HCT116 (cell line): ENCODE measurements at regions not wholly inside any gene's neighbourhood (a gene's known extent, or its start where the extent isn't known, plus 50 kb on each side); places are given as distances from the start of the nearest gene placed in this dataset.

ENCODE experiments used
- ATAC-seq: fragments of 200-7000 bp; cut with Tn5 transposase; 2 replicates; pipeline ENCODE4 v1.9.1; 2020; ENCODE audit warnings: mild to moderate bottlenecking, moderate library complexity
- BruUV-seq: library from RNA; stranded (reverse); fragments of 400-500 nt; replicated peaks from 2 replicates; lab custom pipeline; 2021; lab: Mats Ljungman, UMichigan
- CTCF ChIA-PET: fragments of 300-600 bp; sonication (Branson Sonifier 250); formaldehyde crosslinking; loops from one replicate; lab custom pipeline; 2021; ENCODE audit warnings: antibody characterized with exemption; lab: Charles Lee
- POLR2A ChIA-PET: fragments of 300-600, 350-600 bp; sonication (Branson Sonifier 250); formaldehyde crosslinking; loops from one replicate; lab custom pipeline; 2021; ENCODE audit warnings: antibody characterized with exemption; lab: Charles Lee
- RAD21 ChIA-PET, 2 experiments: fragments of 300-600 bp; sonication (Branson Sonifier 250); formaldehyde crosslinking; loops; one replicate each; lab custom pipeline; 2023; ENCODE audit warnings: low total read pairs in 2 of 2; ENCODE audit not compliant: uncharacterized antibody in 2 of 2, unreplicated experiment in 2 of 2, low non-redundant PET in 1 of 2; lab: Charles Lee
- DNase-seq: peaks from one replicate; pipeline ENCODE4 v3.0.0-alpha.2; 2010; ENCODE audit warnings: low read depth, low spot score
- H2AFZ ChIP-seq: fragments of 200-600 bp; shearing (Covaris generic), sonication (generic); 2 replicates; pipeline ENCODE4 v1.6.1; 2017; ENCODE audit warnings: low read depth, mixed run types, mixed read lengths, antibody characterized with exemption, low read length; ENCODE audit not compliant: poor library complexity, severe bottlenecking
- H3K27ac ChIP-seq: 2 replicates; pipeline ENCODE4 v1.5.1; 2012; ENCODE audit warnings: low read depth, low read length
- H3K27me3 ChIP-seq: fragments of 200-600 bp; sonication (generic); 2 replicates; pipeline ENCODE4 v1.6.1; 2016; ENCODE audit warnings: mixed run types, low read length, mixed read lengths; ENCODE audit not compliant: insufficient read depth
- H3K36me3 ChIP-seq, 2 experiments: fragments of 200-500 bp in 1 of 2; fragments of 200-600 bp in 1 of 2; sonication (Bioruptor generic) in 1 of 2; sonication (generic) in 1 of 2; 2 replicates each; pipeline versions ENCODE4 v1.5.1 to v1.6.1; 2014 to 2016; ENCODE audit warnings: low read length in 2 of 2, inconsistent platforms in 1 of 2, mixed read lengths in 1 of 2, mixed run types in 1 of 2; ENCODE audit not compliant: insufficient read depth in 2 of 2, control insufficient read depth in 1 of 2
- H3K4me1 ChIP-seq, 2 experiments: fragments of 200-600 bp in 1 of 2; sonication (generic) in 1 of 2; 2 replicates each; pipeline versions ENCODE4 v1.5.1 to v1.6.1; 2012 to 2017; ENCODE audit warnings: low read length in 2 of 2, inconsistent platforms in 1 of 2, mild to moderate bottlenecking in 1 of 2, mixed read lengths in 1 of 2, mixed run types in 1 of 2, moderate library complexity in 1 of 2; ENCODE audit not compliant: insufficient read depth in 2 of 2, control insufficient read depth in 1 of 2
- H3K4me2 ChIP-seq: fragments of 200-600 bp; sonication (generic); 2 replicates; pipeline ENCODE4 v1.6.1; 2017; ENCODE audit warnings: mixed run types, low read length, mixed read lengths
- H3K4me3 ChIP-seq, 2 experiments: fragments of 200-600 bp in 1 of 2; sonication (generic) in 1 of 2; replicated peaks in 1 of 2; 2 replicates each; pipeline ENCODE4 v1.5.1; 2011 to 2016; ENCODE audit warnings: low read length in 2 of 2, control low read depth in 1 of 2, low read depth in 1 of 2, mild to moderate bottlenecking in 1 of 2, mixed read lengths in 1 of 2, mixed run types in 1 of 2
- H3K79me2 ChIP-seq: fragments of 200-600 bp; sonication (generic); 2 replicates; pipeline ENCODE4 v1.6.1; 2017; ENCODE audit warnings: mild to moderate bottlenecking, mixed run types, low read length, moderate library complexity, mixed read lengths; ENCODE audit not compliant: insufficient read depth
- H3K9ac ChIP-seq: fragments of 200-600 bp; sonication (generic); 2 replicates; pipeline ENCODE4 v1.6.1; 2016; ENCODE audit warnings: low read length, mixed read lengths
- H3K9me2 ChIP-seq: fragments of 200-600 bp; sonication (generic), shearing (Covaris generic); 2 replicates; pipeline ENCODE4 v1.6.1; 2017; ENCODE audit warnings: mixed run types, mild to moderate bottlenecking, moderate library complexity; ENCODE audit not compliant: insufficient read depth
- H3K9me3 ChIP-seq, 2 experiments: fragments of 200-500 bp in 1 of 2; fragments of 200-600 bp in 1 of 2; sonication (Bioruptor generic) in 1 of 2; sonication (generic) in 1 of 2; 2 replicates each; pipeline ENCODE4 v1.6.1; 2014 to 2017; ENCODE audit warnings: low read length in 2 of 2, mixed read lengths in 2 of 2, inconsistent platforms in 1 of 2, low read depth in 1 of 2, mild to moderate bottlenecking in 1 of 2, mixed run types in 1 of 2, moderate library complexity in 1 of 2; ENCODE audit not compliant: control insufficient read depth in 1 of 2, insufficient read depth in 1 of 2
- H4K20me1 ChIP-seq: fragments of 200-600 bp; sonication (generic), shearing (Covaris generic); 2 replicates; pipeline ENCODE4 v1.6.1; 2017; ENCODE audit warnings: mixed run types, mild to moderate bottlenecking, moderate library complexity; ENCODE audit not compliant: insufficient read depth
- ATF3 ChIP-seq: IDR thresholded peaks from 2 replicates; pipeline ENCODE4 v1.6.1; 2012
- CEBPB ChIP-seq: IDR thresholded peaks from 2 replicates; pipeline ENCODE4 v1.6.1; 2012; ENCODE audit warnings: low read depth
- CTCF ChIP-seq, 3 experiments: fragments of 200-600 bp in 1 of 3; sonication (generic) in 1 of 3; IDR thresholded peaks in 2 of 3; conservative IDR thresholded peaks in 1 of 3; 2 replicates each; pipeline ENCODE4 v1.5.1; 2012 to 2017; ENCODE audit warnings: low read depth in 2 of 3, low read length in 2 of 3, antibody characterized with exemption in 1 of 3, borderline replicate concordance in 1 of 3, control low read depth in 1 of 3, mild to moderate bottlenecking in 1 of 3, mixed read lengths in 1 of 3, mixed run types in 1 of 3, moderate library complexity in 1 of 3; ENCODE audit not compliant: insufficient read depth in 1 of 3
- EGR1 ChIP-seq: IDR thresholded peaks from 2 replicates; pipeline ENCODE4 v1.6.1; 2012; ENCODE audit warnings: low read depth
- EZH2 ChIP-seq: fragments of 200-600 bp; sonication (generic); IDR thresholded peaks from 2 replicates; pipeline ENCODE4 v1.6.1; 2017; ENCODE audit warnings: antibody characterized with exemption, mixed run types
- FOSL1 ChIP-seq: IDR thresholded peaks from 2 replicates; pipeline ENCODE4 v1.6.1; 2012; ENCODE audit warnings: low read depth
- POLR2A ChIP-seq: IDR thresholded peaks from 2 replicates; pipeline ENCODE4 v1.7.0; 2011; ENCODE audit warnings: borderline replicate concordance; ENCODE audit not compliant: insufficient read depth, insufficient read length; ENCODE audit errors: extremely low read depth
- RAD21 ChIP-seq: IDR thresholded peaks from 2 replicates; pipeline ENCODE4 v1.6.1; 2012; ENCODE audit warnings: low read depth, mild to moderate bottlenecking
- SIN3A ChIP-seq: IDR thresholded peaks from 2 replicates; pipeline ENCODE4 v1.6.1; 2012; ENCODE audit warnings: low read depth
- SP1 ChIP-seq: IDR thresholded peaks from 2 replicates; pipeline ENCODE4 v1.6.1; 2012; ENCODE audit warnings: low read depth
- SRF ChIP-seq: IDR thresholded peaks from 2 replicates; pipeline ENCODE4 v1.6.1; 2012; ENCODE audit warnings: low read depth
- TCF7L2 ChIP-seq: IDR thresholded peaks from 2 replicates; pipeline ENCODE4 v1.7.0; 2011; ENCODE audit warnings: borderline replicate concordance, inconsistent platforms; ENCODE audit not compliant: insufficient read depth, insufficient read length; ENCODE audit errors: extremely low read depth
- YY1 ChIP-seq: IDR thresholded peaks from 2 replicates; pipeline ENCODE4 v1.6.1; 2011; ENCODE audit warnings: low read length, low read depth, moderate library complexity, mild to moderate bottlenecking; ENCODE audit not compliant: insufficient replicate concordance; ENCODE audit errors: extremely low read depth
- ZBTB33 ChIP-seq: IDR thresholded peaks from 2 replicates; pipeline ENCODE4 v1.6.1; 2011; ENCODE audit warnings: mild to moderate bottlenecking, low read length, moderate library complexity; ENCODE audit not compliant: insufficient replicate concordance; ENCODE audit errors: extremely low read depth
- intact Hi-C: fragments of 100-400 bp; cut with micrococcal nuclease; formaldehyde crosslinking; loops from 2 replicates; pipeline ENCODE4 v1.10.0; 2022

- TF ChIP-seq CTCF (IDR thresholded peaks at IDR 0.05 in 2 of 3, conservative IDR thresholded peaks at IDR 0.05 in 1 of 3; ENCODE audit: borderline replicate concordance in 1 of 3, insufficient read depth in 1 of 3, low read depth in 2 of 3, low read length in 2 of 3) (no peak), YY1 (no peak)
- TF ChIP-seq, all 23 proteins: peak for 0
These were observed 106.4 kb upstream of the SYNDIG1 start (continued) for GRCh38 chr20:24363031-24363430.

GRCh38 chr20:24362080-24362479, 107.3 kb upstream of the SYNDIG1 start:
- ChIA-PET CTCF (no interaction called here), RAD21 (no interaction called here)
- Histone ChIP-seq H3K36me3 (no peaks in the 10 kb centered on the region), H3K9ac (no peak overlapping the region), H3K27ac (no peak overlapping the region)
- no peak for DNase-seq
- ATAC-seq, result no peak
- TF ChIP-seq FOSL1, result no peak
- TF ChIP-seq, all 23 proteins: peak for 0
- POLR2A ChIA-PET, result no interaction called here
- intact Hi-C loops, result no loop called here
- peaks cover 0 to 7% of the 10 kb centered on the region in 2 experiments; a peak in 2 of 4 replicates for H3K9me3 ChIP-seq
- H3K79me2 ChIP-seq, result no peaks in the 10 kb centered on the region
- BruUV-seq, result no TSS peak
- no peak overlapping the region for H3K4me2 ChIP-seq
- no peaks in the 10 kb centered on the region for H3K9me2 ChIP-seq
- H2AFZ ChIP-seq, result no peak overlapping the region
- H3K4me1 ChIP-seq, result no peaks in the 10 kb centered on the region
- no peaks in the 10 kb centered on the region for H3K27me3 ChIP-seq
- no peak overlapping the region for H3K4me3 ChIP-seq
- H4K20me1 ChIP-seq, result no peaks in the 10 kb centered on the region

GRCh38 chr20:24361541-24361940, 107.9 kb upstream of the SYNDIG1 start:
- ChIA-PET RAD21 (no interaction called here), CTCF (no interaction called here), POLR2A (no interaction called here)
- ATAC-seq (no peak), DNase-seq (no peak)
- intact Hi-C loops, result no loop called here
- H3K4me1 ChIP-seq, result no peaks in the 10 kb centered on the region
- H4K20me1 ChIP-seq, result no peaks in the 10 kb centered on the region
- no peaks in the 10 kb centered on the region for H3K79me2 ChIP-seq
- H3K9me3 ChIP-seq, result peaks cover 0 to 8% of the 10 kb centered on the region in 2 experiments; a peak in 2 of 4 replicates
- H2AFZ ChIP-seq, result no peak overlapping the region
- no peaks in the 10 kb centered on the region for H3K9me2 ChIP-seq
- H3K27ac ChIP-seq, result no peak overlapping the region
- H3K36me3 ChIP-seq, result no peaks in the 10 kb centered on the region
- no peak overlapping the region for H3K9ac ChIP-seq
- H3K4me2 ChIP-seq, result no peak overlapping the region
- H3K4me3 ChIP-seq, result no peak overlapping the region
- no TSS peak for BruUV-seq
- no peaks in the 10 kb centered on the region for H3K27me3 ChIP-seq
- TF ChIP-seq ZBTB33 (no peak), TCF7L2 (no peak), CEBPB (no peak), POLR2A (no peak), EZH2 (no peak), RAD21 (no peak), EGR1 (no peak), ATF3 (no peak), SIN3A (no peak), SP1 (no peak), SRF (no peak)
